Fibroblast of mammary gland (primary cell): ENCODE measurements at regions not wholly inside any gene's neighbourhood (a gene's known extent, or its start where the extent isn't known, plus 50 kb on each side); places are given as distances from the start of the nearest gene placed in this dataset.

Experiments
- DNase-seq: peaks from one replicate; pipeline ENCODE4 v3.0.0-alpha.2; 2010; ENCODE audit warnings: low read depth
- H3K4me3 ChIP-seq: 2 replicates; pipeline ENCODE4 v1.5.1; 2011; ENCODE audit warnings: low read depth, mild to moderate bottlenecking, low read length, moderate library complexity; ENCODE audit not compliant: control insufficient read depth
- TF ChIP-seq, protein P1 (sequence below): conservative IDR thresholded peaks from 2 replicates; pipeline ENCODE4 v1.5.1; 2011; ENCODE audit warnings: low read depth, low read length, inconsistent platforms; ENCODE audit not compliant: control insufficient read depth, insufficient read depth

DNA sequence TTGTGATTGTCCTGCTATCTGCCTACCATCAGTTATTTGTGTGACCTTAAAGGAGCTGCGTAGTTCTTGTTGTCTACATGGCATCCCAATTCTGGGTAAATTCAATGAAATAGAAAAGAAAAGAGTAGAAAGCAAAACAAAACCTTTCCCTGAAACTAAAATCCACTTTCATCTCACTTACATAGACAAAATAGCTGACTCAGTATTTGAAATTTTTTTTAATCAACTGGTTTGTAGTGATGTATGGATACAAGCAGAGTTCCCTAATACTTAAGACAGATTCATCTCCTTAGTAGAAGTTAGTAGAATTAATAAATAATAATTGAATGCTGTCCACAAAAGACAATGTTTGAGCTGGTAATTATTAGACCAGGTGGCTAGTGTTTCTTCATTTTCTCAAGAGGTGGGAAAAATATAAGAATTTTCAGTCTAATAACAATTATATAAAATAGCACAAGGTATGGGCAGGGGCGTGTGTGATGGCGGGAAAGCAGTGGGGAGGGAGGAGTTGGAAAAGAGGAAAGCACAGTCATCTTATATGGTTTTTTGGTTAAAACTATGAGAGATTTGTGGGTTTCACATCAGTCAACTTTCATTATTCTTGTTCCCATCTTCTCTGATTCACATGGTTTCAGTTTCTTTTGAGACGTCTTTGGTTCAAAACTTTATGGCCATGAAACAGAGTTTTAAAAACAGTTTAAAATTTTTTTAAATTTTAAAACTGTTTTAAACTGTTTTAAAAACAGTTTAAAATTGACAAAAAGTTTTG is 275.2 kb downstream of the SPRY1 start:
- no peak for DNase-seq
- TF ChIP-seq, protein P1, sequence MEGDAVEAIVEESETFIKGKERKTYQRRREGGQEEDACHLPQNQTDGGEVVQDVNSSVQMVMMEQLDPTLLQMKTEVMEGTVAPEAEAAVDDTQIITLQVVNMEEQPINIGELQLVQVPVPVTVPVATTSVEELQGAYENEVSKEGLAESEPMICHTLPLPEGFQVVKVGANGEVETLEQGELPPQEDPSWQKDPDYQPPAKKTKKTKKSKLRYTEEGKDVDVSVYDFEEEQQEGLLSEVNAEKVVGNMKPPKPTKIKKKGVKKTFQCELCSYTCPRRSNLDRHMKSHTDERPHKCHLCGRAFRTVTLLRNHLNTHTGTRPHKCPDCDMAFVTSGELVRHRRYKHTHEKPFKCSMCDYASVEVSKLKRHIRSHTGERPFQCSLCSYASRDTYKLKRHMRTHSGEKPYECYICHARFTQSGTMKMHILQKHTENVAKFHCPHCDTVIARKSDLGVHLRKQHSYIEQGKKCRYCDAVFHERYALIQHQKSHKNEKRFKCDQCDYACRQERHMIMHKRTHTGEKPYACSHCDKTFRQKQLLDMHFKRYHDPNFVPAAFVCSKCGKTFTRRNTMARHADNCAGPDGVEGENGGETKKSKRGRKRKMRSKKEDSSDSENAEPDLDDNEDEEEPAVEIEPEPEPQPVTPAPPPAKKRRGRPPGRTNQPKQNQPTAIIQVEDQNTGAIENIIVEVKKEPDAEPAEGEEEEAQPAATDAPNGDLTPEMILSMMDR = no peak

DNA sequence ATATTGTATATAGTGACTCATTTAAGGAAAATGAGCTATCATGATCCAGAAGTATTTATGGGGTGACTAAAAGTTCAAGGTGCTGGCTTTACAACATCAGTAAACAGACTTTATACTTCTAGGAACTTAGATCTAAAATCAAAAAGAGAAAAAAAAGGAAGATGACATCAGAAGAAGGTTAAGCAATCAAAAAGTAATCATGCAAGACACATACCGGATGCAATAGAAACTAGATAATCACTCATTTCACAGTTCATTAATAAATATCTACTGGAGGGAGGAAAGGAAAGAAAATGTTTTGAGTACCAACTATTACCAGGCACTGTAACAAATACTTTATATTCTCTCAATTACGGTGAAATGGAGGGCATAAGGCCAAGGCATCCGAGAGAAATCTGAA is 276.4 kb downstream of the SPRY1 start:
- peak; percentile 61 for DNase-seq
- H3K4me3 ChIP-seq = no peak overlapping the region
- TF ChIP-seq, protein P1 = no peak

More for the DNA sequence above, 275.2 kb downstream of the SPRY1 start:
- H3K4me3 ChIP-seq = no peak overlapping the region

DNA sequence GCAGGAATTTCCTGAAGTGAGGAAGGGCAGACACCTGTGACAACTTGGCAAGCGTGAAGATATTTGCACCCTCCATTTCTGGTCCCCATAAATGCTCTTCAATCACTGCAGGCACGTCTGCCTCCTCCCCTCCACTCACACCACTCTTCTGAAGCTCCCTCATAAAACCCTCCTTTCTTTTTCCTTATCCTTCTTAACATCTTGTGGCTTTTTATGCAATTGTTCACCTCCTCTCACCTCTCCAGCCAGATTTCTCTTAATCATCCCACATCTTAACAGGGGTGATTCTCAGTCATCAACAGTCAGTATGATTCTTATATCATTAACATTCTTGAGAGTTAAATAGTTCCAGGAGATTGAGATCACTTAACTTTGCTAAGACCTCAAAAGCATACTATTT is 277.4 kb downstream of the SPRY1 start:
- peak; percentile 41 for DNase-seq
- TF ChIP-seq, protein P1 = no peak
- no peak overlapping the region for H3K4me3 ChIP-seq

DNA sequence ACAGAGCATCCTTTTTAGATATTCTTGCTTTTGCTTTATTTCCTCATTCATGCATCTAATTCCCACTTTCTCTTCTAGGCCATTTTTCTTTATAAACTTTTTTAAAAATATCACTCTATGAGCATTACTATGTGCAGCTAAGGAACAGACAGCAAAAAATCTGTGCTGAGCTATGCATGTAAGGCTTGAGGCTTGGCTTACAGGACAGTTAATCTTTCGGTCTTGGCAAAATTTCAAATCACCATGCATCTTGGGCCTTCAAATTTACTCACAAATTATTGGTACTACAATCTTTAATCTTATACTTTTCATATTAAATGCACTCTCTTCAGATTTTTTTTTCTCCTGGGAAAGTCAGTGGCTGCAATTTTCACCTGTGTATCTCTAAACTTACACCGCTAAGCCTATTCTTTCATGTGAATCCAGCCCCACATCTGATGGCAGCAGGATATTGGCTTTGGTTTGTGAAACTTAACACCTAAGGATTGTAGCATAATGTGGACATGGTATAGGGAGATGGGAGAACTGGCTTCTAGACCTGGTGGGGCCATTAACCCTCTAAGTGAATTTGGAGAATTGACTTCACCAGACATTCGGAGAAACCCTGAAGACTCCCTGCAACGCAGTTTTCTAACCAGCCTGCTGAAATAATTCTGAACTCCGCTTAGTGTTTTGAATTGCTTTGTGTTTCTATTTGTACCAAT is 278.3 kb downstream of the SPRY1 start:
- no peak overlapping the region for H3K4me3 ChIP-seq
- DNase-seq = no peak
- TF ChIP-seq, protein P1 = no peak

GRCh38 chr4:123675567-123675966 is 279.0 kb downstream of the SPRY1 start:
- no peak for DNase-seq

GRCh38 chr4:123676071-123676889 is 279.7 kb downstream of the SPRY1 start:
- no peak overlapping the region for H3K4me3 ChIP-seq
- TF ChIP-seq, protein P1 = no peak
- DNase-seq = no peak

More at GRCh38 chr4:123675567-123675966, 279.0 kb downstream of the SPRY1 start:
- no peak overlapping the region for H3K4me3 ChIP-seq
- TF ChIP-seq, protein P1 = no peak
